ENCODE measurements at regions not wholly inside any gene's neighbourhood (a gene's known extent, or its start where the extent isn't known, plus 50 kb on each side); places are given as distances from the start of the nearest gene placed in this dataset.

DNA sequence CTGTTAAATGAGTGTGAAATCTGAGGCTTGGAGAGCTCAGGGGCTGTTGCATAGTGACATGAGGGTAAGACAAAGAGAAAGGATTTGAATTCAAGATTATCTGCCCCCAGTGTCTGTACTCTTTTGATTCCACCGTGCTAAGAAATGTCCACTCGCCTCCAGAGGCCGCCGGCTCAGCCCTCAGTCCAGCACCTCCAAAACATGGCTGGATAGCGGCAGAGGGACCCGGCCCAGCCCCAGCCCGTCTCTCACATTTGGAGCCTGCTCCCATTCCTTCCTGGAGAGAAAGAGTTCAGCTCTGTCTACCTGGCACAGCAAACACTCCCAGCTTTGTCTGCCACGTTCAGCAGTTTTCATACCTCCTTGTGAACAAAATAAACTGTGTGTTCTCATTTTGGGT, 84.8 kb upstream of the IQSEC1 start:
- DNase-seq (ENCODE audit: low spot score) = no peak

DNA sequence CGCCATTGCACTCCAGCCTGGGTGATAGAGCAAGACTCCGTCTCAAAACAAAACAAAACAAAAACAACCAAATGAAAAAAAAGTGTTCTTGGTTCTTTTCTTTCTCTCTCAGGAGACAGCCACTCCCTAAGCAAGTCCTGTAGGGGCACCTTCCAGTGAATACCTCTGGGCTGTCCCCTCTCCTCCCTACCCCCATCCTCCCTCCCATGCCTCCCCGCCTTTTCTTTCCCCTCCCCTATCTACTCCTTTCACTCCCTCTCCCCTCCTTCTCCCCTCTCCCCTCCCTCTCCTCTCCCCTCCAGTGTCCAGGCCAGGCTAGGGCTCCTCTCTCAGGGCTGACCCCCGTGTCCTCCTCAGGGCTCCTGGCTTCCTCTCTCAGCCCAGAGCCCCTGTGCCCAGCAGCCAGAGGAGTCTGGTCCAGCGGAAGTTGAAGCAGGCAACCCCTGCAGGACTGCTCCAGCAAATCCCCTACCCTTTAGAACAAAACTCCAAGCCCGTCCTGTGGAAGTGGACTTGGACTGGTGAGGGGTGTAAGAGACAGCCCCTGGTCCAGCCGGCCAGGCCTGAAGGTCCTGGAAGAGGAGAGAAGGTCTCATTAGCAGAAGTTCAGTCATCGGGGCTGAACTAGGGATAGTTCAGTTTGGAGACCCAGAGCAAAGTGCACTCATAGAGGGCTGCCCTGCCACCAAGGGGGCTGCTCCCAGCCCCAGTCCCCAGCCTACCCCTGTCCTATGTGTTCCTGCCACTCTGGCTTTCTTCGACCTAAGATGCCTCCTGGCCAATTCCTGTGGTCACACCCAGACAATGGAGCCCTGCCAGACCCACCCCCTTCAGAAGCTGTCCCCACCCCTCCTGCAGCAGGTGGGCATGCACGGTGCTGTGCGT, 79.8 kb upstream of the IQSEC1 start:
- DNase-seq (ENCODE audit: low spot score) = no peak

DNA sequence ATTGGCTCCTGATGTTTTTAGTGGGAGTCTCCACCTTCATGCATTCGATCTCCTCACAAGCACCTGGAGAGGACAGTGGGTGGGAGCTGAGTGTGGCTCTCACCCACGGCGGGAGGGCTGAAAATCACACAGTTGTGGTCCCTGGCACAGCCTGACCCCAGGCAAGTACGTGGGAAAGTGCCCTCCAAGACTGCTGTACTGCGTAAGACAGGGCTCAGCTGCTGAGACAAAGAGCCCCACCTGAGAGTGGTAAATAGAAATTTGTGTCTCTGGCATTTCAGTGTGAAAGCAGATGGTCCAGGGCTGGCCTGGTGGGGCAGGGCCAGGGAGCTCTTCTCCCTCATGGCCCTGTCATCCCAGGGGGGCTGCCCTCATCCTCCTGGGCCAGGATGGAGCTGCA, 77.4 kb upstream of the IQSEC1 start:
- DNase-seq (ENCODE audit: low spot score) = no peak

DNA sequence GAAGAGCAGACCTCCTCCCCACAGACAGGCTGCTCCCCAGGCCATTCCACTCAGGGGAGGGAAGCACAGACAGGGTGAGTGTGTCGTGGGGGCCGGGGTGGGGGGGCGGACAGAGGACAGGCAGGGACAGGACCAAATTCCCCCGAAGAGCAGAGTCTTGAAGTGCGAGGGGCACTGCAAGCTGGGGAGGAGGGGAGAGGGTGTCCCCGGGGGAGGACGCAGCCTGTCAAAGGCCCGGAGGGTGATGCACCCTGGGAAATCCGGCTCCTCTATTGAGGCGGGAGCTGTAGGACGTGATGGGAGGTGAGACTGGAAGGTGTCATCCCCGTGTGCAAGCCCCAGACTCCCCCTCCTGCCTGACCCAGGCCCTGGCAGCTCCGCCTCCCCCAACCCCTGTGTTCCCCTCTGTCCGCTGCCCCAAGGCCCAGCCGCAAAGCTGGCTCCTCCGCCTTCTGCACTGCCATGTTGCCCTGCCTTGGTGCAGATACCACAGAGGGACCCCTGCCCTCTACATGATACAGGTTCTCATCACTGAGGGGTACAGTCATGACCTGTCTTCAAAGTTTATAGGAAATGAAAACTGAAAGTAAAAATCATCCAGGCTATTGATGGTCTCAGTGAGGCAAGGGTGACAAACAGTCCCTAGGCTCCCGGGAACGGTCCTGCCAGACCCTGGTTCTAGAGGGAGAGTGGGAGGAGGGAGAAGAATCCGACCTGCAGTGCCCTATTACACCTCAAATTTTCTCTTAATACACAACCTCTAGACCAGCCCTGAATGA, 76.3 kb upstream of the IQSEC1 start:
- no peak for DNase-seq (ENCODE audit: low spot score)

DNA sequence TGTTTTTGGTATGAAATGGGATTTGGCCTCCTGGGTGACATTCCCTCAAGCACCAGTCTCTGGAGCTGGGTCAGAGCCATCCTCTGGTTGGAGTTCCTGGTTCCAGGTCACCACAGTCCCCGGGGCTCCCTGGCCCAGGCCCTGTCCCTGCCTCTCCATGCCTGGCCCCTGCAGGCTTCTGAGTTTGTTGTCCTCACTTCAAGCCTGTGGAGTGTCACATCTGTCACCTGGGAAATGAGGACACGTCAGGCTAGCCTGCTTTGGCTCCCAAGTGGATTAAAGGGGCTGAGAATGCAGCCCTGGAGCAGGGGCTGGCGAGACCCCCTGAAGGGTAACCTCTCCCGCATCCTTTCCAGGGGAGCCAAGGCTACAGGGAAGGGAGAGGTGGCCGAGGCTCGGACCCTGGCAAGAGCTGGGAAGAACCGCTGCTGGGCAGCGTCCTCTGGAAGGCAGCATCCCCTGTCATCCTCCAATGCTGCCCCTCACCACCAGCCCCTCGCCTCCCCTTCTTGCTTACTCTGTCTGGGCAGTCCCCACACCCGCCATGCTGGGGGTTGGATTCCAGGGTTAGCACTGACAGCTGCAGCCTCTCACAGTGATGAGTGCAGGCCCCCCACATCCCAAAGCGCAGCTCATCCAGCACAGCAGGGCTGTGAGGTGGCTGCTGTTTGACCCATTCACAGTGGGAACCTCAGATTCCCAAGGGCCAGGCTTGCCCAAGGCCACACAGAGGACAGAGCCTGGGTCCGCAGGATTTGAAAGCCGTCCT, 75.5 kb upstream of the IQSEC1 start:
- DNase-seq (ENCODE audit: low spot score) = no peak

DNA sequence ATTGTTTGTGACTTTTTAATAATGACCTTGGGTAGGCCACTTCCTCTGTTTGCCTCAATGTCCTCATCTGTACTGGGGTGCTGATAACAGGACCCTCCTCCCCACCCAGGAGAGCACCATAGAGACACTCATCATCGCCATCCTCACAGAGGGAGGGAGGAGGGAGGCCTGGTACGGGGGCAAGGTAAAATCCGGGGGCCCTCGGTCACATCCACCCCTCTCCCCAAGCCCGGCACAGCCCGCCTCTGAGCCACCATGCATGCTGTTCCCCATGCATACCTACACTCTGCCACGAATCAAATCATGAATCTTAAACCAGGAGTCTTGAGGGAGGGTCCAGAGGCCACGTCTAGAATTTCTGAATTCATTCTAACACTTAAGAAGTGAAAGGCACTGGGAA, 74.9 kb upstream of the IQSEC1 start:
- no peak for DNase-seq (ENCODE audit: low spot score)

- no peak for DNase-seq (ENCODE audit: low spot score)
These were observed 74.1 kb upstream of the IQSEC1 start for GRCh38 chr3:13147344-13147743.

GRCh38 chr3:13146643-13147143, 73.5 kb upstream of the IQSEC1 start:
- DNase-seq (ENCODE audit: low spot score) = no peak

- no peak for DNase-seq (ENCODE audit: low spot score)
These were observed 72.8 kb upstream of the IQSEC1 start for GRCh38 chr3:13145826-13146642.

- DNase-seq (ENCODE audit: low spot score) = no peak
These were observed 72.0 kb upstream of the IQSEC1 start for GRCh38 chr3:13145131-13145825.

- no peak for DNase-seq (ENCODE audit: low spot score)
These were observed 71.2 kb upstream of the IQSEC1 start for GRCh38 chr3:13144163-13145023.

DNA sequence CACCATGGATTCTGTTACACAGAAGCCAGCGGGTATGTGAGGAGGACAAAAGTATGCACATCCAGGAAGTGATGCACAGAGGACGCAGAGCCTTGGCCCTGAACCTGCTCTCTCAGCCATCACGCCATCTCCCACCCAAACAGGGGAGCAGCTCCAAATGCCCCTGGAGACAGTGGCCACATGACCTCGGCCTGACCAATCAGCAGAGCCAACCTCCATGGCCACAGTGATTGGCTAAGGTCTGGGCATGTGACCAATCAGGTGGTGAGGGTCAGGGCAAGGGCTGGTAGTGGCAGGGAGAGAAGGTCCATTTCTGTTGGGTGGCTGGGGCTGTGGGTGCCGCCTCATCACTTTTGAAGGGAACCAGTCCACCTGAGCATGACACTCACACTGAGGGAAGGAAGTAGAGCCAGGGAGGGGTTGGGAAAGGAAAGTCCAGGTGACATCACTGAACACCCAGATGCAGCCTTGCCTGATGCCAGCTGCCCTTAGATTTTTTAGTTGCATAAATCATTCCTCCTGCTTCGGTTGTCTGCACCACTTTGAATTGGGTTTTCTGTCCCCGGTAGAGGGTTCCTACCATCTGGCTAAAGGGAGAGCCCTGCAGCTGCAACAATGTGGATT, 70.3 kb upstream of the IQSEC1 start:
- DNase-seq (ENCODE audit: low spot score) = no peak

DNA sequence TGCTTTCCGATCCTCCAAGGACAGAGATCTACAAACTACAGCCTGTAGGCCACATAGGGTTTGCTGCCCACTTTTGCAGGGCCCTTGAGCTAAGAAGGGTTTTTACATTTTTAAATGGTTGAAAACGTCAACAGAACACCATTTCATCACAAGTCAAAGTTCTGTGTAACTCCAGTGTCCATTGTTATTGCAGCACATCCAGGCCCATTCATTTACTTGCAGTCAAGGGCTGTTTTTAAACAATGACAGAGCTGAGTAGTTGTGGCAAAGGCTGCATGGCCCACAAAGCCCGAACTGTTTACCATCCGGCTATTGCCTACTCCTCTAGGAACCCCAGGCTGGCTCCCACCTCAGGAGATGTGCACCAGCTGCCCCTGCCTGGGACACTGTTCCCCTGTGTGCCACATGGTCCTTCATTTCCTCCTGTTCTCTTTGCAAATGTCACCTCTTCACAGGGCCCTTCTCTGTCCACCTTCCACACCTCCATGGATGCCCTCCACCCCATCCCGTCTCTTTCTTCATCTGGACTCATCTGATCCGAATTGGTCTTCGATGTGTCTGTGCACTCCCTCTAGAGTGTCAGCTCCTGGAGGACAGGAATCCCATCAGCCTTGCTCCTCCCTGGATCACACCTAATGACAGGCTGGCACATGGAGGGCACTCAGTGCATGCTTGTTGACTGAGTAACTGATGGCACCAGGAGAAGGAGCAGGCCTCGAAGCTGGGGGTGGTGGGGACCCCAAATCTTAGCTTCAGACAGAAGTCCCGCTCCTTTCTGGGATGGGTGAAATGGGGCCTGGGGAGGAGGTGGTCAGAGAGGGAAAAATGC, 69.5 kb upstream of the IQSEC1 start:
- DNase-seq (ENCODE audit: low spot score) = no peak

- peak; percentile 17 for DNase-seq (ENCODE audit: low spot score)
These were observed 68.8 kb upstream of the IQSEC1 start for GRCh38 chr3:13141991-13142412.

GRCh38 chr3:13141183-13141582, 68.0 kb upstream of the IQSEC1 start:
- no peak for DNase-seq (ENCODE audit: low spot score)

DNA sequence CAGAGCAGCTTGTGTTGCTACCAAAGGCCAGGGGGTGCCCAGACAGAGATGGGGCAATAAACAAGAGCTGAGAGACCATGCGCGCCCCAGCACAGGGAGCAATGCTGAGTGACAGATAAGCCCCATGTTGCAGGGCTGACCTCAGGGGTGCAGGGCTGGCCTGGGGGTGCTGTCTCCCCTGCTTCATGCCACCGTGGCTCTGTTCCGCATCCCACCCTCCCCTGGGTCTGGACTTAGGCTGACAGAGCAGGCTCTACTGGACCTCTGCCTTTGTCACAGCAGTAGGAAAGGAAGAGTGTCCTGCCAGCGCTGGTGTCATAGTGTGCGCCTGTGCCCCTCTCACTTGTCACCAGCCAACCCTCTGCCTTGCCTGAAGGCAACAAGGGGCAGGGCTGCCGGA, 67.4 kb upstream of the IQSEC1 start:
- DNase-seq (ENCODE audit: low spot score) = no peak

- DNase-seq (ENCODE audit: low spot score) = no peak
These were observed 66.3 kb upstream of the IQSEC1 start for GRCh38 chr3:13139471-13140065.

DNA sequence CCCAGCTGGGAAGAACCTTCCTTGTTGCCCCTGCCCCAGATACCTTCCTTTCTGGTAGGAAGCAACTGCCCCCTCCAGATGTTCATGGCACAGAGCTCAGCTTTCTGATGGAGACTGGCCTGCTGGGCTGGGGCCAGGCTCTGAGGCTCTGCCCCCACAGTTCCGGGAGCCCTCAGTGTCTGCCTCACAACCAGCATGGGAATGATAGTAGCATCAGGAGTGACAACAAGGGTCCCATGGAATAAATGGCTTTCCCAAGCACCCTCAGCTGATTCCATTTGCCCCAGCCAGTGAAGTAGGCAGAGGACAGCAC, 65.6 kb upstream of the IQSEC1 start:
- DNase-seq (ENCODE audit: low spot score) = no peak

All from HT-29 (cell line).